ENCODE measurements at regions not wholly inside any gene's neighbourhood (a gene's known extent, or its start where the extent isn't known, plus 50 kb on each side); places are given as distances from the start of the nearest gene placed in this dataset.

DNA sequence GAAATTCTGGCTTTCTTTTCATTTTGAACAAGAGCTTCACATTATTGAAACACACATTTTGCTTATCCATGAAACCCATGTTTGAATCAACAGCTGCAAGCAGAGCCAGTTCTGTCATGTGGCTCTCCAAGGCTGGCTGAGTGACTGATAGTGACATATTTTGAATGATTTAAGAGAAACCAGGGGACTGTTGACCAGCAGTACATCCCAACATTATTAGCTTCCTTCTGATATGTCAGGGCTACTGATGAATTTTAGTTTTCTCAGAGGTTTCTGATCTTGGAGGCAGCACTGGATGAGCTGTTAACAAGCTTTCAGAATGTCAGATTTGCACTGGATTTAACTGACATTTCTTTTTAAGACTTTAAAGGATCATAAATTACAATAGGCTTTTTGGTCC is 74.6 kb upstream of the GRXCR1 start:
- H4K20me1 ChIP-seq (ENCODE audit: insufficient read depth) = no peaks in the 10 kb centered on the region
- no peaks in the 10 kb centered on the region for H3K9me3 ChIP-seq (ENCODE audit: insufficient read depth, low read depth)
- no peak for DNase-seq
- no peak overlapping the region for H3K4me3 ChIP-seq
- no peak overlapping the region for H2AFZ ChIP-seq
- no peaks in the 10 kb centered on the region for H3F3A ChIP-seq (ENCODE audit: insufficient read depth, low read depth)
- no TSS peak for BruUV-seq (replicated peaks)
- no peaks in the 10 kb centered on the region for H3K9me2 ChIP-seq (ENCODE audit: insufficient read depth)
- no peaks in the 10 kb centered on the region for H3K4me1 ChIP-seq (replicated peaks; ENCODE audit: insufficient read depth)
- H3K36me3 ChIP-seq (ENCODE audit: low read depth) = no peaks in the 10 kb centered on the region
- H3K79me2 ChIP-seq (ENCODE audit: low read depth) = no peaks in the 10 kb centered on the region
- POLR2A ChIA-PET (ENCODE audit: unreplicated experiment) = no interaction called here
- no peak for TF ChIP-seq EZH2 (IDR thresholded peaks at IDR 0.05; ENCODE audit: low read depth)
- TF ChIP-seq, protein P1, sequence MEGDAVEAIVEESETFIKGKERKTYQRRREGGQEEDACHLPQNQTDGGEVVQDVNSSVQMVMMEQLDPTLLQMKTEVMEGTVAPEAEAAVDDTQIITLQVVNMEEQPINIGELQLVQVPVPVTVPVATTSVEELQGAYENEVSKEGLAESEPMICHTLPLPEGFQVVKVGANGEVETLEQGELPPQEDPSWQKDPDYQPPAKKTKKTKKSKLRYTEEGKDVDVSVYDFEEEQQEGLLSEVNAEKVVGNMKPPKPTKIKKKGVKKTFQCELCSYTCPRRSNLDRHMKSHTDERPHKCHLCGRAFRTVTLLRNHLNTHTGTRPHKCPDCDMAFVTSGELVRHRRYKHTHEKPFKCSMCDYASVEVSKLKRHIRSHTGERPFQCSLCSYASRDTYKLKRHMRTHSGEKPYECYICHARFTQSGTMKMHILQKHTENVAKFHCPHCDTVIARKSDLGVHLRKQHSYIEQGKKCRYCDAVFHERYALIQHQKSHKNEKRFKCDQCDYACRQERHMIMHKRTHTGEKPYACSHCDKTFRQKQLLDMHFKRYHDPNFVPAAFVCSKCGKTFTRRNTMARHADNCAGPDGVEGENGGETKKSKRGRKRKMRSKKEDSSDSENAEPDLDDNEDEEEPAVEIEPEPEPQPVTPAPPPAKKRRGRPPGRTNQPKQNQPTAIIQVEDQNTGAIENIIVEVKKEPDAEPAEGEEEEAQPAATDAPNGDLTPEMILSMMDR (conservative IDR thresholded peaks at IDR 0.05) = no peak
- intact Hi-C loops (cut with micrococcal nuclease; ENCODE audit: unreplicated experiment) = no loop called here
- no peaks in the 10 kb centered on the region for H3K27me3 ChIP-seq (ENCODE audit: insufficient read depth, low read depth)
- H3K27ac ChIP-seq = no peak overlapping the region
- H3K4me2 ChIP-seq = no peak overlapping the region
- CTCF ChIA-PET = no interaction called here

DNA sequence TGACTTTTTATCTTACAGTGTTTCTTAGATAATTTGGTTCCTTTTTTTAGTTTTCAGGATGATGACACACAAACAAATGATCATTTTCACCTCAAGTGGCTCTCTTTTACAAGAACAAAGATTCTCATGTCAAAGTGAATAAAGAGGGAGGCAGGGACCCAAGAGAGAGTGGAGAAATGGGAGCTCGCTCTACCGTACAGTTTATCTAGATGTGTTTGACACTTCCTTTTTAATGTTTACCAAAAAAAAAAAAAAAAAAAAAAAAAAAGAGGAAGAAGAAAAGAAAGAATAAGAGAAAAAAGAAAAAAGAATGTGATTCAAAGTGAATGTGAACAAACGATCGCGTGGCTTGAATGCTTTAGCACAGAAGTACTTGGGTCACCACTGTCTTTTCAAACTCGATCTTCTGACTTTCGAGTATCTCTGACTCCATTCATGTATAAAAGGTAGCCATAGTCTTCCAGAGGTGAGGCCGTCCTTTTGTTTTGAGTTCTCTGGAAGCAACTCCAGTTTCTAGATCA is 75.6 kb upstream of the GRXCR1 start:
- intact Hi-C loops (cut with micrococcal nuclease; ENCODE audit: unreplicated experiment) = no loop called here
- DNase-seq = no peak
- H3K9me2 ChIP-seq (ENCODE audit: insufficient read depth) = no peaks in the 10 kb centered on the region
- CTCF ChIA-PET = interaction anchor here (0.6 kb wide), 1 partner anchor 248 kb away, joined by 5 read pairs; no protein-coding TSS in a partner anchor
- H3K4me2 ChIP-seq = no peak overlapping the region
- H3F3A ChIP-seq (ENCODE audit: insufficient read depth, low read depth) = no peaks in the 10 kb centered on the region
- H3K79me2 ChIP-seq (ENCODE audit: low read depth) = no peaks in the 10 kb centered on the region
- no peak overlapping the region for H3K4me3 ChIP-seq
- no TSS peak for BruUV-seq (replicated peaks)
- no peak overlapping the region for H2AFZ ChIP-seq
- TF ChIP-seq, protein P1 (conservative IDR thresholded peaks at IDR 0.05) = no peak
- TF ChIP-seq EZH2 (IDR thresholded peaks at IDR 0.05; ENCODE audit: low read depth) = no peak
- H4K20me1 ChIP-seq (ENCODE audit: insufficient read depth) = no peaks in the 10 kb centered on the region
- H3K36me3 ChIP-seq (ENCODE audit: low read depth) = no peaks in the 10 kb centered on the region
- H3K4me1 ChIP-seq (replicated peaks; ENCODE audit: insufficient read depth) = no peaks in the 10 kb centered on the region
- no peaks in the 10 kb centered on the region for H3K9me3 ChIP-seq (ENCODE audit: insufficient read depth, low read depth)
- POLR2A ChIA-PET (ENCODE audit: unreplicated experiment) = no interaction called here
- H3K27ac ChIP-seq = no peak overlapping the region
- no peaks in the 10 kb centered on the region for H3K27me3 ChIP-seq (ENCODE audit: insufficient read depth, low read depth)

DNA sequence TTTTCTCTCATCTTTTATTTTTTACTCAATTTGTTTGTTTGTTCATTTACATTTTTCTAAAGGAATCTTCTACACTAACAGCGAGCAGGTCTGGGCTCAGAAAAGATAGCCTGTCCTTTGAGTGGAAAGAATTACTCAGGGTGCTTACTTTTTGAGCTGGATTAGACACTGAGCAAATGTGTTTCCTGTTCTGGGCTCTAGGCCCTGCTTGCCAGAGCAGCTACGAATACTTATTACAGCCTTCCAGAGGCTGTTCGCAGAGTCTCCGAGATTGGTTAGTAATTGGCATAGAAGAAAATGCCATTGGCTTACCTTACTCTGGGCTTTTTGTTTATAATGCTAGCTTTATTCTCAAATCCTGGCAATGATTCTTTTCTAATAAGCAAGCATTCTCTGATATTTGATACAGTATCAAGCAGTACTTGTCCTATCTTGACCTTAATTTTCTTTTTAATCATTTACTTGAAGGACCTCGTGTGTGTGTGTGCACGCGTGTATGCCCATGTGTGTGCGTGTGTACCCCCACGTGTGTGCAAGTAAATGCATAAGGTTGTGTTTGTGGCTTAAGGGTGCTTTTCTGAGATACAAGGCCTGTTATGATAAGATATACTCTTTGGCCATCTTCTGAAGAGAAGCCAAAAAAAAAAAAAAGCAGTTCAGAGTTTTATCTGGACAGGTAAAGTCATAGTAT is 76.2 kb upstream of the GRXCR1 start:
- Histone ChIP-seq H3K27me3 (ENCODE audit: insufficient read depth, low read depth) (no peaks in the 10 kb centered on the region), H3K4me3 (no peak overlapping the region), H3K9me3 (ENCODE audit: insufficient read depth, low read depth) (no peaks in the 10 kb centered on the region), H4K20me1 (ENCODE audit: insufficient read depth) (no peaks in the 10 kb centered on the region), H3K36me3 (ENCODE audit: low read depth) (no peaks in the 10 kb centered on the region), H3K4me1 (replicated peaks; ENCODE audit: insufficient read depth) (no peaks in the 10 kb centered on the region), H3K27ac (no peak overlapping the region), H3K79me2 (ENCODE audit: low read depth) (no peaks in the 10 kb centered on the region), H3K4me2 (no peak overlapping the region), H3K9me2 (ENCODE audit: insufficient read depth) (no peaks in the 10 kb centered on the region), H2AFZ (no peak overlapping the region), H3F3A (ENCODE audit: insufficient read depth, low read depth) (no peaks in the 10 kb centered on the region)
- ChIA-PET CTCF (no interaction called here), POLR2A (ENCODE audit: unreplicated experiment) (no interaction called here)
- TF ChIP-seq EZH2 (IDR thresholded peaks at IDR 0.05; ENCODE audit: low read depth) = no peak
- TF ChIP-seq, protein P1 (conservative IDR thresholded peaks at IDR 0.05) = no peak
- no TSS peak for BruUV-seq (replicated peaks)
- intact Hi-C loops (cut with micrococcal nuclease; ENCODE audit: unreplicated experiment) = no loop called here
- no peak for DNase-seq
